H7 (cell line): ENCODE measurements at regions not wholly inside any gene's neighbourhood (a gene's known extent, or its start where the extent isn't known, plus 50 kb on each side); places are given as distances from the start of the nearest gene placed in this dataset.
"Not testable (repeated sequence)": the region's sequence is repeated elsewhere in the genome, so short reads cannot be mapped to it uniquely, and the experiment has no call there.

Source experiments
- DNase-seq: peaks from one replicate; pipeline ENCODE4 v3.0.0; 2012
- H3K27me3 ChIP-seq: 2 replicates; pipeline ENCODE4 v1.6.0; 2011; ENCODE audit warnings: mild to moderate bottlenecking, low read length; ENCODE audit not compliant: control insufficient read depth, insufficient read depth
- H3K36me3 ChIP-seq: replicated peaks from 2 replicates; pipeline ENCODE4 v1.5.1; 2011; ENCODE audit warnings: low read length; ENCODE audit not compliant: control insufficient read depth, insufficient read depth
- H3K4me3 ChIP-seq: 2 replicates; pipeline ENCODE4 v1.5.1; 2011; ENCODE audit warnings: low read depth, mild to moderate bottlenecking, control low read depth, low read length, moderate library complexity; ENCODE audit not compliant: insufficient read depth

GRCh38 chr12:107602446-107602845 is 83.2 kb upstream of the PWP1 start:
- Histone ChIP-seq H3K4me3 (no peak overlapping the region), H3K36me3 (no peaks in the 10 kb centered on the region), H3K27me3 (no peaks in the 10 kb centered on the region)
- DNase-seq = no peak

GRCh38 chr12:107605293-107605692 is 80.3 kb upstream of the PWP1 start:
- Histone ChIP-seq H3K27me3 (no peaks in the 10 kb centered on the region), H3K36me3 (no peaks in the 10 kb centered on the region), H3K4me3 (no peak overlapping the region)
- DNase-seq = no peak

GRCh38 chr12:107607464-107608392 is 77.9 kb upstream of the PWP1 start:
- H3K4me3 ChIP-seq = no peak overlapping the region
- DNase-seq = peak; percentile 86
- no peaks in the 10 kb centered on the region for H3K27me3 ChIP-seq
- no peaks in the 10 kb centered on the region for H3K36me3 ChIP-seq

GRCh38 chr12:107608779-107609178 is 76.8 kb upstream of the PWP1 start:
- H3K4me3 ChIP-seq, DNase-seq, H3K36me3 ChIP-seq, H3K27me3 ChIP-seq: not testable (repeated sequence)

GRCh38 chr12:107610021-107610859 is 75.4 kb upstream of the PWP1 start:
- Histone ChIP-seq H3K27me3 (no peaks in the 10 kb centered on the region), H3K4me3 (peak overlapping the region; percentile 17; the same call in 1 of the 2 replicates), H3K36me3 (no peaks in the 10 kb centered on the region)
- DNase-seq = peak; percentile 88

- no peak overlapping the region for H3K4me3 ChIP-seq
- no peaks in the 10 kb centered on the region for H3K36me3 ChIP-seq
- no peaks in the 10 kb centered on the region for H3K27me3 ChIP-seq
- no peak for DNase-seq
Measured at GRCh38 chr12:107612508-107612907, 73.1 kb upstream of the PWP1 start.

GRCh38 chr12:107616941-107617340 is 68.7 kb upstream of the PWP1 start:
- H3K27me3 ChIP-seq = no peaks in the 10 kb centered on the region
- no peak overlapping the region for H3K4me3 ChIP-seq
- no peaks in the 10 kb centered on the region for H3K36me3 ChIP-seq
- DNase-seq = no peak

- no peak overlapping the region for H3K4me3 ChIP-seq
- DNase-seq = no peak
- no peaks in the 10 kb centered on the region for H3K27me3 ChIP-seq
- no peaks in the 10 kb centered on the region for H3K36me3 ChIP-seq
Measured at GRCh38 chr12:107618106-107618505, 67.5 kb upstream of the PWP1 start.

- H3K27me3 ChIP-seq = no peaks in the 10 kb centered on the region
- no peak overlapping the region for H3K4me3 ChIP-seq
- no peaks in the 10 kb centered on the region for H3K36me3 ChIP-seq
- DNase-seq = no peak
Measured at GRCh38 chr12:107619831-107620230, 65.8 kb upstream of the PWP1 start.

GRCh38 chr12:107622001-107622400 is 63.6 kb upstream of the PWP1 start:
- peak; percentile 79 for DNase-seq
- Histone ChIP-seq H3K36me3 (no peaks in the 10 kb centered on the region), H3K27me3 (no peaks in the 10 kb centered on the region), H3K4me3 (no peak overlapping the region)

GRCh38 chr12:107624493-107624892 is 61.1 kb upstream of the PWP1 start:
- no peak for DNase-seq
- Histone ChIP-seq H3K27me3 (no peaks in the 10 kb centered on the region), H3K4me3 (no peak overlapping the region), H3K36me3 (no peaks in the 10 kb centered on the region)

GRCh38 chr12:107631715-107632114 is 53.9 kb upstream of the PWP1 start:
- DNase-seq = no peak
- Histone ChIP-seq H3K36me3 (no peaks in the 10 kb centered on the region), H3K27me3 (no peaks in the 10 kb centered on the region), H3K4me3 (no peak overlapping the region)

- Histone ChIP-seq H3K4me3 (no peak overlapping the region), H3K36me3 (no peaks in the 10 kb centered on the region), H3K27me3 (no peaks in the 10 kb centered on the region)
- DNase-seq = no peak
Measured at GRCh38 chr12:107632246-107632645, 53.4 kb upstream of the PWP1 start.

GRCh38 chr12:107634530-107634929 is 51.1 kb upstream of the PWP1 start:
- H3K27me3 ChIP-seq = no peaks in the 10 kb centered on the region
- no peak for DNase-seq
- no peak overlapping the region for H3K4me3 ChIP-seq

GRCh38 chr12:107635139-107635538 is 50.5 kb upstream of the PWP1 start:
- peak; percentile 59 for DNase-seq
- H3K27me3 ChIP-seq = no peaks in the 10 kb centered on the region
- H3K36me3 ChIP-seq = no peaks in the 10 kb centered on the region
- H3K4me3 ChIP-seq = no peak overlapping the region

More at GRCh38 chr12:107634530-107634929, 51.1 kb upstream of the PWP1 start:
- no peaks in the 10 kb centered on the region for H3K36me3 ChIP-seq
